Fibroblast of mammary gland (primary cell): ENCODE measurements at regions not wholly inside any gene's neighbourhood (a gene's known extent, or its start where the extent isn't known, plus 50 kb on each side); places are given as distances from the start of the nearest gene placed in this dataset.
"Not testable (repeated sequence)": the region's sequence is repeated elsewhere in the genome, so short reads cannot be mapped to it uniquely, and the experiment has no call there.

Source experiments
- DNase-seq: peaks from one replicate; pipeline ENCODE4 v3.0.0-alpha.2; 2010; ENCODE audit warnings: low read depth
- H3K4me3 ChIP-seq: 2 replicates; pipeline ENCODE4 v1.5.1; 2011; ENCODE audit warnings: low read depth, mild to moderate bottlenecking, low read length, moderate library complexity; ENCODE audit not compliant: control insufficient read depth
- TF ChIP-seq, protein P1 (sequence below): conservative IDR thresholded peaks from 2 replicates; pipeline ENCODE4 v1.5.1; 2011; ENCODE audit warnings: low read depth, low read length, inconsistent platforms; ENCODE audit not compliant: control insufficient read depth, insufficient read depth

DNA sequence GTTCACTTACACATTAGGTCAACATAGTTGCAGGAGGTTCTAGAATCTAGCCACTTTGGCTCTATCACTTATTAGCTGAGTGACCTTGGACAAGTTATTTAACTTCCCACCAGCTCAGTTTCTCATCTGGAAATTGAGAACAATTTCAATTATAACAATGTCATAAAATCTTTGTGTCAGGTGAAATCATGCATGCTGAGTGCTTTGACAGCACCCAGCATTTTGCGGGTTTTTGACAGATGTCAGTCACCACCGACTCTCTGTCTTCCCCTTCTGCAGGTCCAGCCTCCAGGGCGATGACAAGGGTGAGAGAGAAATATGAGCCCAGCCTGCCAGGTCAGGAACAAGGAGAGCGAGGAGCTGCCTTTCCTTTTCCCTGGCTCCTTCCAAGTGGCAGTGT, 107.1 kb upstream of the TAS2R1 start:
- no peak overlapping the region for H3K4me3 ChIP-seq
- no peak for DNase-seq
- TF ChIP-seq, protein P1, sequence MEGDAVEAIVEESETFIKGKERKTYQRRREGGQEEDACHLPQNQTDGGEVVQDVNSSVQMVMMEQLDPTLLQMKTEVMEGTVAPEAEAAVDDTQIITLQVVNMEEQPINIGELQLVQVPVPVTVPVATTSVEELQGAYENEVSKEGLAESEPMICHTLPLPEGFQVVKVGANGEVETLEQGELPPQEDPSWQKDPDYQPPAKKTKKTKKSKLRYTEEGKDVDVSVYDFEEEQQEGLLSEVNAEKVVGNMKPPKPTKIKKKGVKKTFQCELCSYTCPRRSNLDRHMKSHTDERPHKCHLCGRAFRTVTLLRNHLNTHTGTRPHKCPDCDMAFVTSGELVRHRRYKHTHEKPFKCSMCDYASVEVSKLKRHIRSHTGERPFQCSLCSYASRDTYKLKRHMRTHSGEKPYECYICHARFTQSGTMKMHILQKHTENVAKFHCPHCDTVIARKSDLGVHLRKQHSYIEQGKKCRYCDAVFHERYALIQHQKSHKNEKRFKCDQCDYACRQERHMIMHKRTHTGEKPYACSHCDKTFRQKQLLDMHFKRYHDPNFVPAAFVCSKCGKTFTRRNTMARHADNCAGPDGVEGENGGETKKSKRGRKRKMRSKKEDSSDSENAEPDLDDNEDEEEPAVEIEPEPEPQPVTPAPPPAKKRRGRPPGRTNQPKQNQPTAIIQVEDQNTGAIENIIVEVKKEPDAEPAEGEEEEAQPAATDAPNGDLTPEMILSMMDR, result no peak

DNA sequence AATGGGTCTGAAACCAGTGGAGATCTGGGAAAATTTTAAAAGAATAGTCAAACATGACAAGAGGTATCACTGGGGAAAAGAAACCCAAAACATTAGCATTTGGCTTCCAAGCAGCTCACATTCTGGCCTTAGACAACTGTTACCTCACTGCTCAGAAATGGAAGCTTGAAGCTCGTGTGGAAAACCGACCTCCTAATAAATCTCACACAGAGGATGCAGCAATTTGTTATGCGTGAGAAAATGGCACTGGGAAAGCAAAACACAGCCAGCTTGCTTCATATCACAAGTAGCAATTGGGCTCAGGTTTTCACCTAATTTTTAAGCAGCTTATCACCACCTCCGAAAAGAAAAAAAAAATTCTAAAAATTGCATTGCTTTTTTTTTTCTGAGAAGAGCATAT, 103.3 kb upstream of the TAS2R1 start:
- H3K4me3 ChIP-seq, result no peak overlapping the region
- no peak for DNase-seq
- TF ChIP-seq, protein P1, result no peak

DNA sequence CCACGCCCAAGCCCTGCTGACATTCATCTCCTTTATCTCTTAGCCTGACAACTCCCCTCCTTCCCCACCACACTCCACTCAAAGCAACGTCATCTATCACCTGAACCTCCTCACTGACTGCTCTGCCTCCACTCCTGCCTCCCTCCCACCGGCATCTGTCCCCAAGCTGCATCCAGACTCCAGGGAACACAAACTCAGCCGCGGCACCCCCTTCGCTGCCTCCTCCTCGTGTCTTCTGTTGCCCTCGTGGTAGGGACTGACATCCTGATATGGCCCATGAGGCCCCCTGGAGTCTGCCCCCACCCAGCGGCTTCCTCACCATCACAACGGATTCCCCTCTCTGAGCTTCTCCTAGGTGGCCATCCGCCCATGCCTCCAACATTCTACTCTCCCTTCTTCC, 101.0 kb upstream of the TAS2R1 start:
- no peak overlapping the region for H3K4me3 ChIP-seq
- TF ChIP-seq, protein P1, result no peak
- DNase-seq, result no peak

DNA sequence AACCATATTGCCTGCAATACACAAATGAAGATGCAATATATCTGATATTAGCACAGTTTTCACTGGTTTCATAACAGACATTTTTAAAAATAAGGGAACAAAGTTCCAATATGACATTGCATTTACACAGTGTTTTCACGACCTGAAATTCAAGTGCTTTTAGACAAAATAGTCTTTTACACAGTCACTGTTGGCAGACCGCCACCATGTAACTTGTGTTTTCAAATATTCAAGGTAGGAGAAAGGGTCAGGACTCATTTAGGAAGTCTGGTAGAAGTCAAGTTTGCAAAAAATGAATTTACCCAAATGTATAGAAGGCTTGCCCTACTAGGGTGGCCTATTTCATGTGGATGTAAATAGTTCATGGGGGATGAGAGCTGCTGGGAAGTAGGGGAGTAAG, 98.1 kb upstream of the TAS2R1 start:
- H3K4me3 ChIP-seq, result no peak overlapping the region
- TF ChIP-seq, protein P1, result no peak
- no peak for DNase-seq

GRCh38 chr5:9726931-9727330, 96.8 kb upstream of the TAS2R1 start:
- no peak overlapping the region for H3K4me3 ChIP-seq
- no peak for DNase-seq
- TF ChIP-seq, protein P1, result no peak

DNA sequence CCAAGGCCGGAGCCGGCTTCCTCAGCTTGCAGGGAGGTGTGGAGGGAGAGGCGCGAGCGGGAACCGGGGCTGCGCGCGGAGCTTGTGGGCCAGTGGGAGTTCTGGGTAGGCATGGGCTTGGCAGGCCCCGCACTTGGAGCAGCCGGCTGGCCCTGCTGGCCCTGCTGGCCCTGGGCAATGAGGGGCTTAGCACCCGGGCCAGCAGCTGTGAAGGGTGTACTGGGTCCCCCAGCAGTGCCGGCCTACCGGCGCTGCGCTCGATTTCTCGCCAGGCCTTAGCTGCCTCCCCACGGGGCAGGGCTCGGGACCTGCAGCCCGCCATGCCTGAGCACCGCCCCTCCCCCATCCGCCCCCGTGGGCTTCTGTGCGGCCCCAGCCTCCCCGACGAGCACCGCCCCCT, 95.1 kb upstream of the TAS2R1 start:
- not testable (repeated sequence) for H3K4me3 ChIP-seq, DNase-seq

DNA sequence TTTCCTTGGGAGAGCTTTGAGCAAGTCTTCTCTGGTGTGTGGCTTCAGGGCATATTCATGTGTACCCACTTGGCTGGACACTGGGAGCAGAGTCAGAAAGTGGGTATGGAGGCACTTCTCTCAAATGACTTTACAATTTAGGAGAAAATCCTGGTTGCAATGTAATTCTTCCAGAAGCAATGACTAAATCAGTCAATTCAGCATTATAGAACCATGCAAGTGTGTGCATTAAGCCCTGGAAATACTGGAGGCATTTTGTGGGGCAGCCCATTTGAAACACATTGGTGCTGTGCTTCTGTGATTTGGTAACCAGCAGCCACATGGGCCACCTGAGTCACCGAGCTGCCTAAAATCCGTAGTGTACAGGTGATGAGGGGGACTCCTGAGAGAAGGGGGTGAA, 94.6 kb upstream of the TAS2R1 start:
- no peak overlapping the region for H3K4me3 ChIP-seq
- TF ChIP-seq, protein P1, result no peak
- DNase-seq, result no peak
